ENCODE measurements at regions not wholly inside any gene's neighbourhood (a gene's known extent, or its start where the extent isn't known, plus 50 kb on each side); places are given as distances from the start of the nearest gene placed in this dataset.
A peak's percentile ranks its signal among the peaks of the same experiment; 100 is the strongest.
"Not testable (repeated sequence)": the region's sequence is repeated elsewhere in the genome, so short reads cannot be mapped to it uniquely, and the experiment has no call there.

DNA sequence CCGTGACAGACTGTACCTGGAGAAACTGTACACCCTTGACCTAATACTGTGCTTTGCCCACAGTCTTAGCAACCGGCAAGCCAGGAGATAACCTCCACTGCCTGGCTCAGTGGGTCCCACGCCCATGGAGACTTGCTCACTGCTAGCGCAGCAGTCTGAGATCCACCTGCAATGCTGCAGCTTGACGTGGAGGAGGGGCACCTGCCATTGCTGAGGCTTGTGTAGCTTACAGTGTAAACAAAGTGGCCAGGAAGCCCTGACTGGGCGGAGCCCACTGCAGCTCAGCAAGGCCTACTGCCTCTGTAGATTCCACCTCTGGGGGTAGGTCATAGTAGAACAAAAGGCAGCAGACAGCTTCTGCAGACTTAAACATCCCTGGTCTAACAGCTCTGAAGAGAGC is 189.3 kb downstream of the EDEM1 start:
- 53 to 65% (median 60%) methylated on average over 5 to 6 of the region's 6 CpGs for WGBS, 4 donors
- no peaks in the 10 kb centered on the region for H3K4me1 ChIP-seq
- H3K36me3 ChIP-seq = no peaks in the 10 kb centered on the region
- DNase-seq = no peak
- intact Hi-C loops (cut with DNase I) = no loop called here
- H3K9me3 ChIP-seq = peaks cover 0 to 21% (median 0%) of the 10 kb centered on the region in 12 donors
- no peak for ATAC-seq
- no peaks in the 10 kb centered on the region for H3K27me3 ChIP-seq
- TF ChIP-seq, protein P1, sequence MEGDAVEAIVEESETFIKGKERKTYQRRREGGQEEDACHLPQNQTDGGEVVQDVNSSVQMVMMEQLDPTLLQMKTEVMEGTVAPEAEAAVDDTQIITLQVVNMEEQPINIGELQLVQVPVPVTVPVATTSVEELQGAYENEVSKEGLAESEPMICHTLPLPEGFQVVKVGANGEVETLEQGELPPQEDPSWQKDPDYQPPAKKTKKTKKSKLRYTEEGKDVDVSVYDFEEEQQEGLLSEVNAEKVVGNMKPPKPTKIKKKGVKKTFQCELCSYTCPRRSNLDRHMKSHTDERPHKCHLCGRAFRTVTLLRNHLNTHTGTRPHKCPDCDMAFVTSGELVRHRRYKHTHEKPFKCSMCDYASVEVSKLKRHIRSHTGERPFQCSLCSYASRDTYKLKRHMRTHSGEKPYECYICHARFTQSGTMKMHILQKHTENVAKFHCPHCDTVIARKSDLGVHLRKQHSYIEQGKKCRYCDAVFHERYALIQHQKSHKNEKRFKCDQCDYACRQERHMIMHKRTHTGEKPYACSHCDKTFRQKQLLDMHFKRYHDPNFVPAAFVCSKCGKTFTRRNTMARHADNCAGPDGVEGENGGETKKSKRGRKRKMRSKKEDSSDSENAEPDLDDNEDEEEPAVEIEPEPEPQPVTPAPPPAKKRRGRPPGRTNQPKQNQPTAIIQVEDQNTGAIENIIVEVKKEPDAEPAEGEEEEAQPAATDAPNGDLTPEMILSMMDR (IDR thresholded peaks at IDR 0.05) = no peak
- TF ChIP-seq POLR2A (IDR thresholded peaks at IDR 0.05) = no peak
- no peak overlapping the region for H3K27ac ChIP-seq
- H3K4me3 ChIP-seq = no peak overlapping the region

DNA sequence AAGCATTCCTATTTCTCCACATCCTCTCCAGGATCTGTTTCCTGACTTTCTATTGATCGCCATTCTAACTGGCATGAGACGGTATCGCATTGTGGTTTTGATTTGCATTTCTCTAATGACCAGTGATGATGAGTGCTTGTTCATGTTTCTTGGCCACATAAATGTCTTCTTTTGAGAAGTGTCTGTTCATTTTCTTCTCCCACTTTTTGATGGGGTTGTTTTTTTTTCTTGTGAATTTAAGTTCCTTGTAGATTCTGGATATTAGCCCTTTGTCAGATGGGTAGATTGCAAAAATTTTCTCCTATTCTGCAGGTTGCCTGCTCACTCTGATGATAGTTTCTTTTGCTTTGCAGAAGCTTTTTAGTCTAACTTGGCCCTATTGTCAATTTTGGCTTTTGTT is 191.8 kb downstream of the EDEM1 start:
- ATAC-seq = not testable (repeated sequence)
- peaks cover 0 to 16% (median 0%) of the 10 kb centered on the region in 12 donors for H3K9me3 ChIP-seq

GRCh38 chr3:5383486-5384263 is 196.2 kb downstream of the EDEM1 start:
- H3K27me3 ChIP-seq; H3K4me1 ChIP-seq; ATAC-seq; H3K4me3 ChIP-seq; intact Hi-C loops (cut with DNase I); H3K36me3 ChIP-seq; H3K27ac ChIP-seq: not testable (repeated sequence)
- peaks cover 0 to 16% (median 0%) of the 10 kb centered on the region in 12 donors for H3K9me3 ChIP-seq
- 73 to 77% (median 73%) methylated on average over 10 to 12 of the region's 12 CpGs for WGBS, 4 donors
- DNase-seq = peak in 1 of 5 donors; percentile 23

More for the DNA sequence above, 191.8 kb downstream of the EDEM1 start:
- DNase-seq; intact Hi-C loops (cut with DNase I); H3K4me1 ChIP-seq; H3K27ac ChIP-seq; H3K36me3 ChIP-seq; H3K4me3 ChIP-seq; H3K27me3 ChIP-seq: not testable (repeated sequence)
- WGBS, 4 donors = 93 to 95% (median 95%) methylated on average over 3 of the region's 3 CpGs

DNA sequence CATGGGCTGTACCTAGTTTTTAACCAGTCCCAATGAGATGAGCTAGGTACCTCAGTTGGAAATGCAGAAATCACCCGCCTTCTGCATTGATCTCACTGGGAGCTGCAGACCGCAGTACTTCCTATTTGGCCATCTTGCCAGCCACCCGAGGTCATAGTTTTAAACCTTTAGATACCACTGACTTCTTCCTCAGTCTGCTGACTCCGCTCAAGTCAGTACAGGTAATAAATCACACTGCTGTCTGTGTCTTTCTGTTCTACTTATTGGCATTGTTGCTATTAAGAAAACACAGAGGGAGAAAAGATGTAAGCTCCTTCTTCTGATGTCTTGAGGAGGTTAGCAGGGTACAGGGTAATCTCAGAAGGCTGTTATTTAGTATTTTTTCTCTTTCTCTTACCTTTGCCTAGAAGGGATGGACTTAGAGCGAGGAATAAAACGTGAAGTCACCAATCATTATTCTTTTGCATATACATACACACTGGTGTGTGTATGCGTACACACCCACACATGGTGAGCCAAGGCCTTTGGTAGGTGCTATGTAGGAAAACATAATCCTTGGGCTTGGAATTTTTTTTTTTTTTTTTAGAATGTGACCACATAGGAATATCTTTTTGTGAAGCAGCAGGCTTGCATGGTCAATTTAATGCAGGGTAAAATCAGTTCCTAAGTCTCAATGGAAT is 197.2 kb downstream of the EDEM1 start:
- H3K36me3 ChIP-seq = no peaks in the 10 kb centered on the region
- ATAC-seq (no peak), DNase-seq (no peak)
- 78 to 88% (median 84%) methylated on average over 7 of the region's 7 CpGs for WGBS, 4 donors
- H3K4me3 ChIP-seq = no peak overlapping the region
- intact Hi-C loops (cut with DNase I) = no loop called here
- H3K4me1 ChIP-seq = no peaks in the 10 kb centered on the region
- H3K27me3 ChIP-seq = no peaks in the 10 kb centered on the region
- H3K27ac ChIP-seq = no peak overlapping the region
- no peak for TF ChIP-seq POLR2A (IDR thresholded peaks at IDR 0.05)
- TF ChIP-seq, protein P1 (IDR thresholded peaks at IDR 0.05) = no peak
- H3K9me3 ChIP-seq = peaks cover 0 to 7% (median 0%) of the 10 kb centered on the region in 12 donors

GRCh38 chr3:5388091-5388490 is 200.6 kb downstream of the EDEM1 start:
- DNase-seq (no peak), ATAC-seq (no peak)
- Histone ChIP-seq H3K9me3 (no peaks in the 10 kb centered on the region), H3K27me3 (no peaks in the 10 kb centered on the region), H3K36me3 (no peaks in the 10 kb centered on the region), H3K4me1 (no peaks in the 10 kb centered on the region), H3K27ac (no peak overlapping the region), H3K4me3 (no peak overlapping the region)
- WGBS, 4 donors = 53 to 66% (median 57%) methylated on average over 1 of the region's 1 CpG
- intact Hi-C loops (cut with DNase I) = no loop called here
- no peak for TF ChIP-seq POLR2A (IDR thresholded peaks at IDR 0.05)
- TF ChIP-seq, protein P1 (IDR thresholded peaks at IDR 0.05) = no peak
